Endothelial cell of umbilical vein (primary cell): ENCODE measurements at regions not wholly inside any gene's neighbourhood (a gene's known extent, or its start where the extent isn't known, plus 50 kb on each side); places are given as distances from the start of the nearest gene placed in this dataset.
"Not testable (repeated sequence)": the region's sequence is repeated elsewhere in the genome, so short reads cannot be mapped to it uniquely, and the experiment has no call there.

ENCODE experiments used
- BruUV-seq: library from RNA; stranded (reverse); fragments of 400-500 nt; replicated peaks from 2 replicates; lab custom pipeline; 2021; lab: Mats Ljungman, UMichigan
- CTCF ChIA-PET: fragments of 300-600, 350-600 bp; sonication (Branson Sonifier 250); formaldehyde crosslinking; loops from one replicate; lab custom pipeline; 2021; ENCODE audit warnings: antibody characterized with exemption, inconsistent platforms; lab: Charles Lee
- POLR2A ChIA-PET: fragments of 300-600, 350-600 bp; sonication (Branson Sonifier 250); formaldehyde crosslinking; loops from one replicate; lab custom pipeline; 2021; ENCODE audit warnings: antibody characterized with exemption, inconsistent platforms; lab: Charles Lee
- DNase-seq: peaks from one replicate; pipeline ENCODE4 v3.0.0-alpha.2; 2011; ENCODE audit warnings: low read depth, low spot score
- FAIRE-seq: peaks from 2 replicates; lab custom pipeline; 2011; peaks lifted over from hg19 to GRCh38; lab: Jason Lieb, UNC
- H2AFZ ChIP-seq: 2 replicates; pipeline ENCODE4 v1.6.0; 2012; ENCODE audit warnings: low read depth, low read length, control low read depth, inconsistent platforms
- H3K27ac ChIP-seq: 2 replicates; pipeline ENCODE4 v1.5.1; 2011; ENCODE audit warnings: low read depth, mild to moderate bottlenecking, control low read depth, low read length, moderate library complexity; ENCODE audit not compliant: insufficient read depth
- H3K27me3 ChIP-seq, 2 experiments: 2 replicates each; pipeline versions ENCODE4 v1.6.0 to v1.6.1; 2011; ENCODE audit warnings: low read length in 2 of 2, mixed read lengths in 1 of 2; ENCODE audit not compliant: control insufficient read depth in 2 of 2, insufficient read depth in 2 of 2
- H3K36me3 ChIP-seq, 2 experiments: 2 replicates in 1 of 2; 3 replicates in 1 of 2; pipeline ENCODE4 v1.5.1; 2011; ENCODE audit warnings: low read length in 2 of 2, mild to moderate bottlenecking in 1 of 2, moderate library complexity in 1 of 2; ENCODE audit not compliant: control insufficient read depth in 2 of 2, insufficient read depth in 2 of 2; ENCODE audit errors: extremely low read depth in 1 of 2
- H3K4me1 ChIP-seq: 3 replicates; pipeline ENCODE4 v1.5.1; 2011; ENCODE audit warnings: mild to moderate bottlenecking, low read length; ENCODE audit not compliant: control insufficient read depth, insufficient read depth; ENCODE audit errors: extremely low read depth
- H3K4me2 ChIP-seq: 2 replicates; pipeline ENCODE4 v1.6.1; 2011; ENCODE audit warnings: low read length, control low read depth, mixed read lengths; ENCODE audit not compliant: insufficient read depth
- H3K4me3 ChIP-seq, 3 experiments: fragments of 200-600 bp in 1 of 3; sonication (generic), shearing (Covaris generic) in 1 of 3; replicated peaks in 1 of 3; 2 replicates each; pipeline ENCODE4 v1.5.1; 2011 to 2016; ENCODE audit warnings: control low read depth in 3 of 3, low read length in 3 of 3, mild to moderate bottlenecking in 2 of 3, inconsistent platforms in 1 of 3, low read depth in 1 of 3, moderate library complexity in 1 of 3; ENCODE audit not compliant: insufficient read depth in 1 of 3
- H3K79me2 ChIP-seq: 2 replicates; pipeline ENCODE4 v1.6.0; 2012; ENCODE audit warnings: low read length, inconsistent platforms; ENCODE audit not compliant: control insufficient read depth, insufficient read depth
- H3K9ac ChIP-seq: replicated peaks from 2 replicates; pipeline ENCODE3; 2011; ENCODE audit warnings: low read length, control low read depth; ENCODE audit not compliant: insufficient read depth; ENCODE audit errors: extremely low read depth
- H3K9me1 ChIP-seq: replicated peaks from 3 replicates; pipeline ENCODE4 v1.6.0; 2011; ENCODE audit warnings: mild to moderate bottlenecking, low read length; ENCODE audit not compliant: control insufficient read depth, insufficient read depth; ENCODE audit errors: extremely low read depth
- H3K9me3 ChIP-seq: replicated peaks from 2 replicates; pipeline ENCODE4 v1.5.1; 2012; ENCODE audit warnings: low read length, inconsistent platforms; ENCODE audit not compliant: control insufficient read depth, insufficient read depth
- H4K20me1 ChIP-seq: replicated peaks from 2 replicates; pipeline ENCODE3; 2011; ENCODE audit warnings: mild to moderate bottlenecking, low read length; ENCODE audit not compliant: control insufficient read depth, insufficient read depth; ENCODE audit errors: extremely low read depth
- JUN ChIP-seq: IDR thresholded peaks from 2 replicates; pipeline ENCODE4 v1.6.1; 2011; ENCODE audit warnings: borderline replicate concordance, low read depth; ENCODE audit not compliant: insufficient read length, insufficient read depth
- POLR2AphosphoS5 ChIP-seq: IDR thresholded peaks from 2 replicates; pipeline ENCODE4 v1.6.1; 2012; ENCODE audit warnings: low read depth, mild to moderate bottlenecking, control low read depth, low read length, moderate library complexity; ENCODE audit not compliant: insufficient read depth
- dilution Hi-C: fragments of 300-500 bp; cut with MboI; formaldehyde crosslinking; loops from one replicate; pipeline ENCODE4 v1.15.0; 2019; ENCODE audit warnings: low sequenced_read_pairs; ENCODE audit not compliant: extremely low pct_ligation_motif_present
- intact Hi-C: fragments of 100-400 bp; cut with micrococcal nuclease; formaldehyde crosslinking; loops from one replicate; pipeline ENCODE4 v1.10.0; 2022

GRCh38 chr5:25083261-25083660 is 438.5 kb upstream of the CDH10 start:
- POLR2A ChIA-PET, H3K9me1 ChIP-seq, H4K20me1 ChIP-seq, H3K4me3 ChIP-seq, BruUV-seq, H3K4me1 ChIP-seq, H3K27me3 ChIP-seq, H3K36me3 ChIP-seq, DNase-seq, H2AFZ ChIP-seq, H3K27ac ChIP-seq, H3K9ac ChIP-seq, CTCF ChIA-PET, intact Hi-C loops, FAIRE-seq, dilution Hi-C loops, H3K4me2 ChIP-seq, H3K9me3 ChIP-seq, H3K79me2 ChIP-seq: not testable (repeated sequence)

DNA sequence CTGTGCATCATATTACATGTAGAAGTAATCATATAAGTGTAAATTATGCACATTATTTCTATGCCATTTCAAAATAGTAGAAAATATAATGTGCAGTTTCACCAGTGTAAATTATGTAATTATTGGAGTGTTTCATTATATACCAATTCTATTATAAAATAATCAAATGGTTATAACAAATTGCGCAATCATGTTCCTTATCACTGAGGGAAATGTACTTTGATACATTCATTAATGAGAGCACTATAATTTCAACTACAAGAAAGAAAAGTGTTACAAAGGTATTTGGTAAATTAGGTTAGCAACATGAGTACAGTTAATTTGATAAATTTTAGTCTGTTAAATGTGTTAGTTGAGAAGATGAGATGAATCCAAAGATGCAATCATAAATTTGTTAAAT is 421.5 kb upstream of the CDH10 start:
- Histone ChIP-seq H3K4me2 (no peak overlapping the region), H4K20me1 (no peaks in the 10 kb centered on the region), H3K4me3 (no peak overlapping the region), H2AFZ (no peak overlapping the region), H3K4me1 (no peaks in the 10 kb centered on the region), H3K79me2 (no peaks in the 10 kb centered on the region), H3K9me1 (no peaks in the 10 kb centered on the region), H3K36me3 (no peaks in the 10 kb centered on the region), H3K27ac (no peak overlapping the region), H3K9me3 (peaks cover 3% of the 10 kb centered on the region), H3K27me3 (no peaks in the 10 kb centered on the region), H3K9ac (no peak overlapping the region)
- intact Hi-C loops (no loop called here), dilution Hi-C loops (no loop called here)
- no peak for FAIRE-seq
- BruUV-seq = no TSS peak
- CTCF ChIA-PET = no interaction called here
- no peak for DNase-seq
- TF ChIP-seq POLR2AphosphoS5 (no peak), JUN (no peak)
- POLR2A ChIA-PET = no interaction called here
